Esophagus squamous epithelium (tissue), 5 donors: ENCODE measurements at regions not wholly inside any gene's neighbourhood (a gene's known extent, or its start where the extent isn't known, plus 50 kb on each side); places are given as distances from the start of the nearest gene placed in this dataset.

Source experiments
- DNase-seq: peaks from one replicate; lab custom pipeline; 2025; lab: John Stamatoyannopoulos, UW
- H3K27ac ChIP-seq, 4 donors: fragments of 200-600 bp; sonication (generic); one replicate each; pipeline ENCODE4 v1.5.1; 2016 to 2019; ENCODE audit warnings: mild to moderate bottlenecking in 1 of 4
- H3K27me3 ChIP-seq, 4 donors: fragments of 200-600 bp; sonication (generic); 1 replicate in 3 of 4; 2 replicates in 1 of 4; pipeline versions ENCODE4 v1.5.1 to v1.6.0; 2017 to 2021; ENCODE audit warnings: antibody characterized with exemption in 1 of 4
- H3K36me3 ChIP-seq, 3 donors: fragments of 200-600 bp; sonication (generic); one replicate each; pipeline ENCODE4 v1.5.1; 2016 to 2019
- H3K4me1 ChIP-seq, 3 donors: fragments of 200-600 bp; sonication (generic); one replicate each; pipeline ENCODE4 v1.5.1; 2017 to 2019
- H3K4me3 ChIP-seq, 4 donors: fragments of 200-600 bp; sonication (generic); 1 replicate in 3 of 4; 2 replicates in 1 of 4; pipeline ENCODE4 v1.5.1; 2016 to 2019; ENCODE audit warnings: mild to moderate bottlenecking in 2 of 4, moderate library complexity in 1 of 4
- H3K9me3 ChIP-seq, 3 donors: fragments of 200-600 bp; sonication (generic); one replicate each; pipeline ENCODE4 v1.5.1; 2016 to 2019
- POLR2A ChIP-seq, 4 donors: fragments of 450-650 bp; IDR thresholded peaks; one replicate each; pipeline ENCODE4 v1.6.1; 2017; ENCODE audit warnings: antibody characterized with exemption in 4 of 4, mild to moderate bottlenecking in 4 of 4, moderate library complexity in 3 of 4
- WGBS, 2 donors: methylation state at CpG; one replicate each; pipeline ENCODE4 v1.1.5; 2018; 5-methylcytosine and 5-hydroxymethylcytosine counted together
- intact Hi-C: fragments of 100-400 bp; cut with DNase I; formaldehyde crosslinking; loops from one replicate; pipeline ENCODE4 v1.15.0; 2022
- TF ChIP-seq, protein P1 (sequence below), 6 experiments: fragments of 450-650 bp in 4 of 6; fragments of 200-600 bp in 2 of 6; sonication (generic) in 2 of 6; IDR thresholded peaks; one replicate each; pipeline ENCODE4 v1.5.1; 2016 to 2019; ENCODE audit warnings: antibody characterized with exemption in 6 of 6, mild to moderate bottlenecking in 4 of 6, moderate library complexity in 4 of 6
- donor health status: DM: yes; HTN: yes; CAD: no.

DNA sequence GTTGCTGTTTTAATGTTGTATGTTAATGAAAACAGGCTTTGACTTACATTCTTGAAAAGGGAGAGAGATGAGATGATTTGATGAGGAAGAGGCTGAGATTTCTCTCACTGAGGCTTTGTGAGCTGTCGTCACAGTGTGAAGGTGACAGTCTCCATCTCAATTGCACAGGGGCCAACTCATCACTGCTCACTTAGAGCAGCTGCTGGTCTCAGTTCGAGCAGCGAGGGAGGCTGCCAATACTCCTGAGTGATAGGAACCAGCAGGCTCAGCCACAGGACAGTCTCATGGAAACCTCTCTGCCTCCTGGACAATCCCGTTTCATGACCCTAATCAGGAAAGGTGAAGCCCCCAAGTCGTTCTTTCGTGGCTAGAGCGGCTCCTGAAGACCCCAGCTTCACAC lies 170.7 kb upstream of the SOX11 start:
- intact Hi-C loops = no loop called here
- Histone ChIP-seq H3K27me3 (no peaks in the 10 kb centered on the region), H3K4me1 (no peaks in the 10 kb centered on the region), H3K27ac (no peak overlapping the region), H3K4me3 (no peak overlapping the region), H3K36me3 (no peaks in the 10 kb centered on the region), H3K9me3 (peaks cover 0 to 4% (median 0%) of the 10 kb centered on the region in 3 donors)
- 20 to 64% methylated on average over 1 to 7 of the region's 7 CpGs for WGBS, 2 donors
- no peak for TF ChIP-seq POLR2A (IDR thresholded peaks at IDR 0.05)
- TF ChIP-seq, protein P1, sequence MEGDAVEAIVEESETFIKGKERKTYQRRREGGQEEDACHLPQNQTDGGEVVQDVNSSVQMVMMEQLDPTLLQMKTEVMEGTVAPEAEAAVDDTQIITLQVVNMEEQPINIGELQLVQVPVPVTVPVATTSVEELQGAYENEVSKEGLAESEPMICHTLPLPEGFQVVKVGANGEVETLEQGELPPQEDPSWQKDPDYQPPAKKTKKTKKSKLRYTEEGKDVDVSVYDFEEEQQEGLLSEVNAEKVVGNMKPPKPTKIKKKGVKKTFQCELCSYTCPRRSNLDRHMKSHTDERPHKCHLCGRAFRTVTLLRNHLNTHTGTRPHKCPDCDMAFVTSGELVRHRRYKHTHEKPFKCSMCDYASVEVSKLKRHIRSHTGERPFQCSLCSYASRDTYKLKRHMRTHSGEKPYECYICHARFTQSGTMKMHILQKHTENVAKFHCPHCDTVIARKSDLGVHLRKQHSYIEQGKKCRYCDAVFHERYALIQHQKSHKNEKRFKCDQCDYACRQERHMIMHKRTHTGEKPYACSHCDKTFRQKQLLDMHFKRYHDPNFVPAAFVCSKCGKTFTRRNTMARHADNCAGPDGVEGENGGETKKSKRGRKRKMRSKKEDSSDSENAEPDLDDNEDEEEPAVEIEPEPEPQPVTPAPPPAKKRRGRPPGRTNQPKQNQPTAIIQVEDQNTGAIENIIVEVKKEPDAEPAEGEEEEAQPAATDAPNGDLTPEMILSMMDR (IDR thresholded peaks at IDR 0.05) = no peak
- DNase-seq = no peak

DNA sequence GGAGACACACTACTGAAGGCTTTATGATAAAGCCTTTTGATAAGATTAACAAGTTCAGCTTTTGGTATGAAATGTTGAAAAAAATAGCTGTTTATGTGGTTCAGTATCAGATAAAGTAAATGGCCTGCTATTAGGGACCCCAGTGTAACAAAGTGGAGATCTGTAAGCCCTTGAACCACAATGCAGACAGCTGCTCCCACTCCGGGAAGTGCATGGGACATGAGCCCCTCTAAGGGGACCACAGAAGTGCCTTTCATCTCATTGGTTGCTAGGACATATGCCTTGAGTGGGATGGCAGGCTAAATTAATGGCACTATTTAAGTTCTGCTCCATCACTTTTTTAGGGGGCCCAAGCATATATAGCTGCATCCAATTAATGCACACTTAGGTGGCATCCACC lies 167.6 kb upstream of the SOX11 start:
- DNase-seq = no peak
- no peak overlapping the region for H3K4me3 ChIP-seq
- no peaks in the 10 kb centered on the region for H3K4me1 ChIP-seq
- H3K36me3 ChIP-seq = no peaks in the 10 kb centered on the region
- WGBS, 2 donors = 88 to 89% methylated on average over 1 of the region's 1 CpG
- H3K27me3 ChIP-seq = no peaks in the 10 kb centered on the region
- H3K9me3 ChIP-seq = peaks cover 0 to 8% (median 0%) of the 10 kb centered on the region in 3 donors
- intact Hi-C loops = no loop called here
- no peak overlapping the region for H3K27ac ChIP-seq
- TF ChIP-seq, protein P1 (IDR thresholded peaks at IDR 0.05) = no peak

DNA sequence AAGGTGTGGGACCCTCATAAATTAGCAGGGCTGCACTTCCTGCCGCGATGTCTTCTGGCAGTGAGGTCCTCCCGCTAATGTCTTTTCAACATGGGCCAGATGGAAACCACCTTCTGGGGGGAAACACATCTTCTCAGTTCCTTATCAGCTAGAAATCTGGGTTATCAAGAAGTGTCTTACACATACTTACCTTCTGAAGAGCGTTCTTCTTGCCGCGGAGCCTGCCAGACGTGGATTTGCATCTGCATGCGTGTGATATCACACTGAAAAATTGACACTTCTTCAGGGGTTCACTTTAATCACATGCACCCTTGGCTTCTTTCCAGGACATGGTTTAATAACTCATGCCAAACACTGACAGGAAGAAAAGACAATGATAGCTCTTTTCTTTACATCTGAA lies 163.5 kb upstream of the SOX11 start:
- H3K27ac ChIP-seq = no peak overlapping the region
- peaks cover 0 to 8% (median 0%) of the 10 kb centered on the region in 3 donors for H3K9me3 ChIP-seq
- H3K36me3 ChIP-seq = no peaks in the 10 kb centered on the region
- no peak overlapping the region for H3K4me3 ChIP-seq
- H3K4me1 ChIP-seq = no peaks in the 10 kb centered on the region
- no peak for DNase-seq
- intact Hi-C loops = no loop called here
- WGBS, 2 donors = 74 to 76% methylated on average over 8 of the region's 8 CpGs
- TF ChIP-seq POLR2A (IDR thresholded peaks at IDR 0.05) = no peak
- TF ChIP-seq, protein P1 (IDR thresholded peaks at IDR 0.05) = no peak
- H3K27me3 ChIP-seq = no peaks in the 10 kb centered on the region

DNA sequence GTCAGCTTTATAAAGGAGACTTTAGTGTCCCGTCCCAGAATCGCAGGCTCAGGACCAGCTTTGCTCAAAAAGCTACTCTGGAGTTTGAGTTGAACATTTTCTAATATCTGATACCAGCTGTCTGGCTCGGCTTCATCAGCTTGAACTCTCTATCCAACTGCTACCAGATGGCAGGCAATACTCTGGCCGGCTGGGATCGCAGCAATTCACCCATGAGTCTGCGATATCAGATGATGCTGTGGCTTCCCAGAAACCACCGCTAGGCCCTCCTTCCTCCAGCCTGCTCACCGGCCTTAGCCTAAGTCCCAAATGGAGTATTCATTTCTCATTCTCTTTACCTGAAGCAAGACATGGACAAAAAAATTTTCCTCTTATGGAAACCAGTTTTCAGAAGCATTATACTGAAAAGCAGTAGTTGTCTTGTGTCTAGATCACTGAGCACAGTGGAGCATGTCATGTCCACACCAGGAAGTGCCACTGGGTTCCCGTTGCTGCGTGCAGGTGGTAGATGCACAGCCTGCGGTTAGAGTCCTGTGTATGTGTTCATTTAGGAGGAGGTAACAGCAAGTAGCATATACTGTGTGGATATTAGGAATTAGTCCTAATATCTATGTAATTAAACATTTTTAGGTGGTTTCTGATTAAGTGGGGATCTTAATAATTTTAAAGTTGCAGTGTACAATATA lies 162.0 kb upstream of the SOX11 start:
- TF ChIP-seq, protein P1 (IDR thresholded peaks at IDR 0.05) = no peak
- no peak for TF ChIP-seq POLR2A (IDR thresholded peaks at IDR 0.05)
- intact Hi-C loops = no loop called here
- DNase-seq = no peak
- Histone ChIP-seq H3K36me3 (no peaks in the 10 kb centered on the region), H3K9me3 (peaks cover 0 to 8% (median 0%) of the 10 kb centered on the region in 3 donors), H3K4me3 (no peak overlapping the region), H3K27me3 (no peaks in the 10 kb centered on the region), H3K4me1 (no peaks in the 10 kb centered on the region), H3K27ac (no peak overlapping the region)
- WGBS, 2 donors = 71 to 84% methylated on average over 8 to 11 of the region's 11 CpGs

DNA sequence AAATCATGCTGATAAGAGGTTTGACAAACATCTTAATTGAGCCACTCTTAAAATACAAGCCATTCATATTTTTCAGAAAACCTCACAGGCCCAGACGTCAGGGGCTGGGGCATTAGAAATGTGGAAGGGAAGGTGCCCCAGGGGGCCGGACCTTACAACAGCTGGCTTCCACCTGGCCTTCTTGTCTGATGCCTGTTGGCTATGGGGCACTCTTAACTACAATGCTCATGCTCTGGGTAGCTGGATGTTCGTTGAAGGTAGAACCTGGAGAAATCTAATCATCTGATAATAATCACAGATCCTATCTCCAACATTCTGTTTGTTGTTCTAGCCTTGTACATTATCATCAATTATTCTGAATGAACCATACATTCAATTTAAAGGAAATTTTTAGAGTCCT lies 156.9 kb upstream of the SOX11 start:
- Histone ChIP-seq H3K4me1 (no peaks in the 10 kb centered on the region), H3K27ac (no peak overlapping the region), H3K27me3 (no peaks in the 10 kb centered on the region), H3K9me3 (no peaks in the 10 kb centered on the region), H3K4me3 (no peak overlapping the region), H3K36me3 (no peaks in the 10 kb centered on the region)
- intact Hi-C loops = no loop called here
- DNase-seq = no peak
- 46 to 49% methylated on average over 3 of the region's 3 CpGs for WGBS, 2 donors
- TF ChIP-seq, protein P1 (IDR thresholded peaks at IDR 0.05) = no peak
- no peak for TF ChIP-seq POLR2A (IDR thresholded peaks at IDR 0.05)
